SW480 (cell line): ENCODE measurements at regions not wholly inside any gene's neighbourhood (a gene's known extent, or its start where the extent isn't known, plus 50 kb on each side); places are given as distances from the start of the nearest gene placed in this dataset.
"Not testable (repeated sequence)": the region's sequence is repeated elsewhere in the genome, so short reads cannot be mapped to it uniquely, and the experiment has no call there.

Source experiments
- DNase-seq: peaks from one replicate; pipeline ENCODE4 v3.0.0-alpha.2; 2016; ENCODE audit warnings: low spot score

DNA sequence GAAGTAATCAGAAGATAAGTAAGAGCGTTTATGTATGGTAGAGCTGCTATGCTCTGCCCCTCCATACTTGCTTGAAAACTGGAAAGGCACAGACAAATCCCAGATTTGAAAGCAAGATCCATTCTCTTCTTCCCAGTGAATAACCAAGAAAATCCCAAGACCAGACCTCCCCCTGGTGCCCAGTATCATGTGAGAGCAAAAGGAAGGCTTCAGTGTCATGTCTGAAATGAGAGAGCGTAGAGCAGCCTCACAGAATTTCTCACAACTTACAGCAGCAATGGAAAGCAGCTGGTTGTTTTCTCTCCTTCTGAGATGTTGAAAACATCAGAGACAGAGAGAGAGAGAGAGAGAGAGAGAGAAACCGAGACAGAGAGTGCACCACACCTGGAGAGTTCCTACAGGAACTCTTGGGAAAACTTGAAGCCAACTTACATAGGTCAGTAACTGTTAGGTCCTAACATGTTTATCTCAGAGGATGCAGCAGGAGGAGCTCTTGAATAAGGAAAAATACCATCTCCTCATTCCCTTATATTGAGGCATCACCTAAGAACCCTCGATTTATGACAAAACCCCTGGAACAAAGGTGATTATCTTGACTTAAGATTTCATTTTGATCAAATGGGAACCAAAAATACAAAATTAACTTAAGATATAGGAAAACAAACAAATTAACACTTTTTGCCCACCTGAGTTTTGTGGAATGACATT lies 273.3 kb downstream of the NSUN3 start:
- DNase-seq = peak; percentile 35

- no peak for DNase-seq
These were observed 282.2 kb downstream of the NSUN3 start for GRCh38 chr3:94345101-94345500.

GRCh38 chr3:94349310-94349878 lies 286.5 kb downstream of the NSUN3 start:
- no peak for DNase-seq

DNA sequence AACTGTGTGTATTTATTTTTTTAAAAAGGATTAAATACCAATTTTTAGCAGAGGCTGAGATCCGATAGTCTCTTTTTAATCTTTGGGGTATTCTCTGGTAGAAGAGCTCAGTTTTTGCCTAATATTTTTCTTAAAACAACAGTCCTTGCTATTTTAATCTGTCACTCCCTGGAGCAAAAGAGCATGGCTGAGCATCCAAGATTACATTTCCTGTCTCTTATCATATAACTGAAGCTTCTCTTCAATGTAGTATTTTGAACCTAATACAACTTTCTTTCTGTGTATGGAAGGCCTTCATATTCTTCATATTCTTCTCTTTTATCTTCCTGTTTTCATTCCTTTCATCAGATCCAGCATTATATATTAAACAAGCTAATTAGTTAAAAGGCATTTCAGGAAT lies 293.7 kb downstream of the NSUN3 start:
- no peak for DNase-seq

DNA sequence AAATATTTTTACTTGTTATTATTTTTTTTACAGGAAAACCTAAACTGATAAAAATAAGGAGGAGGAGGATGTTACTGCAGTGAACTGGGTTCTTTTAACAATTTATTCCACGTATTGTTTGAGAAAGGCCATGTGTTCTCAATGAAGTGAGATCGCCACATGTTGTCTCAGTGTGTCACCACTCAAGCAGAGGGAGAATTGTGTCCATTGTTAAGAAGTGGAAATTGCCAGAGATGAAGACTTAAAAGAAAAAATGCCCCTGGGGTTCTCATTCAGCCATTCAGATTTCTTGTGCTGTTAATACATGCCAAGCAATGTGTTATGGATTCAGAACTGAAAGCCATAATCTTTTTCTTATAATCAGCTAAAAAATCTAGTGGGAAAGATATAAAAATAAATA lies 297.1 kb downstream of the NSUN3 start:
- no peak for DNase-seq

- no peak for DNase-seq
These were observed 298.1 kb downstream of the NSUN3 start for GRCh38 chr3:94360987-94361386.

- no peak for DNase-seq
These were observed 299.5 kb downstream of the NSUN3 start for GRCh38 chr3:94362393-94362792.

DNA sequence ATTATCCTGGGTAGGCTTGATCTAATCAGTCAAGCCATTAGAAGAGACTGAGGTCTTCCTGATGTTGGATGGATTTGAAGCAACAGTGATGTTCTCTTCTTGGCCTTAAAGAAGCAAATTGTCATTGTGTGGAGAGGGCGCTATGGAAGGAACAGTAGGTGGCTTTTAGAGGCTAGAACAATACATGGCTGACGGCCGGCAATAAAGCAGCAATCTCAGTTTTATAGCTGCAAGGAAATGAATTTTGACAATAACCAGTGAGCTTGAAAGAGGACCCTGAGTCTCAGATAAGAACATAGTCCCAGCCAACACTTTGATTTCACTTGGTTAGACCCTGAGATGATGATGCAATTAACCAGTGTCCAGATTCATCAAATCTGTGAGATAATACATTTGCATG lies 302.1 kb downstream of the NSUN3 start:
- DNase-seq = no peak

- DNase-seq = no peak
These were observed 309.2 kb downstream of the NSUN3 start for GRCh38 chr3:94372026-94372425.

GRCh38 chr3:94373456-94373855 lies 310.6 kb downstream of the NSUN3 start:
- DNase-seq = no peak

GRCh38 chr3:94374439-94375161 lies 311.7 kb downstream of the NSUN3 start:
- DNase-seq = no peak

GRCh38 chr3:94377123-94377696 lies 314.3 kb downstream of the NSUN3 start:
- DNase-seq = not testable (repeated sequence)

- not testable (repeated sequence) for DNase-seq
These were observed 315.0 kb downstream of the NSUN3 start for GRCh38 chr3:94377863-94378262.

DNA sequence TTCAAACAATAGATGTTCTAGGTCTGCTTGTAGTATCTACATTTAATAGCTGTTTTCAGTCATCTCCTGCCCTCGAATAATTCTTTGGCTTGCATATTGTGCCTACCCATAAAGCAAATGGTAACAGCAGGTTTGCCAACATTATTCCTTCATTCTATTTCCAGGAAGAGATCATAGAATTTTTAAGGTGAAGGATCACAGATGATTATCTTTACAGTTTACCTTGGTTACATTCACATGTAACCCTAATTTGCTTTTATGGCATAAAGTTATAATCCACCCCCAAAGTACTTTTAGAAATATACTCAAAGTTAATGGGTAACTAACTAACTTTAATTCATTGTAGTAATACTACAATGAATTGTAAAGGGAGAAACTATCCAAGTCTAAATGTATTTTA lies 315.5 kb downstream of the NSUN3 start:
- no peak for DNase-seq

DNA sequence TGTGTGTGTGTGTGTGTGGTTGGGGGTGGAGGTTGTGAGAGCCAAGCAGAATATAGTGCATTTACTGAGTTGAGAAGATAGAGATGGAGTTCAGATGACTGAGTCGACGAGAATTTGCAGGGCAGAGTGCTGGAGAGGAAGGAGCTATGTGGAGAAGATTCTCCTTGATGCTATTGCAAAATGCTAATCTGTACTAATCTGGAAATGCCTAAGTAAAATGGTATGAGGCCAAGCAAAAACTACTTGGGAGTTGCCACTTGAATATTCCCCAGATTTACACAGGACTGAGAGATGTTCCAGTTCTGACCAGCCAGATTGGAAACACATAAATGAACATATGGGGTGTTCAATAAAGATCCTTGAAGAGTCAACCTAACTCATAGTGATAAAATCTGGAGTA lies 316.4 kb downstream of the NSUN3 start:
- no peak for DNase-seq

DNA sequence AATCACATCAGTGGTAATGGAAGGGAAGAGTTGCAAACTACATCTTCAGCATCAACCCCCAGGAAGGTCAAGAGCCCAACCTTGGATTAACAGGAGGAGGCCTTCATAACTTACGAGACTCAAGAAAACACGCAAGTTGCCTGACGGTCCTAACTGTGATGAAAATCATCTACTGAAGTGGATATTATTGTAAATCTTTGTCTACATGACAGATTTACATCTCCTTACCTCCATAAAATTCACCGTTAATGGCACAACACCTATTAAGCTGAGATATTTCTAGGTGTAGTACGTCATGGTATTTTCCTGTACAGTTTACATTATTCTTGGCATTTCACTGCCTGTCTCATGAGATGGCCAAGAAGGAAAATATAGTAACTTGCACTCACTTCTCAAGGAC lies 332.0 kb downstream of the NSUN3 start:
- DNase-seq = no peak

GRCh38 chr3:94395851-94396250 lies 333.0 kb downstream of the NSUN3 start:
- DNase-seq = no peak

GRCh38 chr3:94398036-94398435 lies 335.2 kb downstream of the NSUN3 start:
- DNase-seq = no peak

- no peak for DNase-seq
These were observed 338.6 kb downstream of the NSUN3 start for GRCh38 chr3:94401466-94401865.

DNA sequence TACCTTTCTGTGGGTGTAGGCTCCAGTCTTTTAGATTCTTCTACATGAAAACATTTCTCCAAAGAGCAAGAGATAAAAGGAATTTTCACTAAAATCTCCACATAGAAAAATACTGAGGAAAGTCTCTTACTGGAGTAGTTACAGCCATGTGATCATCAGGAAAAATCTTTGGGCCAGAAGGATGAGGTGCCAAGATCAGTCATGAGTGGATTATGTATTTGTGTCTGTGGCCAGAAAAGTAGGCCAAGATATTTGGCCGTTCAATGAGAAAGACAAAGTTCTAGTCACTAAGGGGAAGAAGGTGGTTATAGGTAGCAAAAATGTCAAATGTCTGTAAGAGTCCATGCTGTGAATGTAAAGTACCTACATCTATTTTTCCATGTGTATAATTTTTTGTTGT lies 339.3 kb downstream of the NSUN3 start:
- no peak for DNase-seq

DNA sequence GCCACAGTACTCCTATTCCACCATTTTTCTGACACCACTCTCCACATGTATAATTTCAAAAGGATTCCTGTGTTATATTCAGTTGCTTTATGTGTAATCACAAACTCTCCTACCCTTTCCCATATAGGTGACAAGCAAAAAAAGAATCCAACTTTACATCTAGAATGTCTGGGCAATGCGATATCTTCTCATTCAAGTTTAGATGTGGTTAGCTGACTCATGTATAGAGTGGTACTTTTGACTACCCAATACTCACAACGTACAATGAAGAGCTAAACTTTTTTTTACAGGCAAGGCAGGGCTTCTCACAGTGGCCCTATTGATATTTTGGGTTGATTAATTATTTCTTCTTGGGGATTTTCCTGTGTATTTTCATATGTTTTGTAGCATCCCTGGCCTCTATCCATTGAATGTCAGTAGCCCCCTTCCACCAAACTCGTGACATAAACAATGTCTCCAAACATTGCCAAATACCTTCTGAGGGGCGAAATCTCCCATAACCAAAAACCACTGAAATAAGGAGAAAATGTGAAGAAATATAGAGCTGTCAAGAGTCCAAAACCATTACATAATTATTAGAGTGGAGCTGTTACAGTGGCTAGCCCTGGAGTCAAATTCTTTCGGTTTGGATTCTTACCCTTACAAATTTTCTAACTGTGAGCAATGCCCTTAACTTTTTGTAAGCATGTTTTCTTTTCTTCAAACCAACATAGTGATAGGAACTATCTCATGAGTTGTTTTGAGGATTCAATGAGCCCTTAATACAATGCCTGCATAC lies 342.6 kb downstream of the NSUN3 start:
- no peak for DNase-seq

DNA sequence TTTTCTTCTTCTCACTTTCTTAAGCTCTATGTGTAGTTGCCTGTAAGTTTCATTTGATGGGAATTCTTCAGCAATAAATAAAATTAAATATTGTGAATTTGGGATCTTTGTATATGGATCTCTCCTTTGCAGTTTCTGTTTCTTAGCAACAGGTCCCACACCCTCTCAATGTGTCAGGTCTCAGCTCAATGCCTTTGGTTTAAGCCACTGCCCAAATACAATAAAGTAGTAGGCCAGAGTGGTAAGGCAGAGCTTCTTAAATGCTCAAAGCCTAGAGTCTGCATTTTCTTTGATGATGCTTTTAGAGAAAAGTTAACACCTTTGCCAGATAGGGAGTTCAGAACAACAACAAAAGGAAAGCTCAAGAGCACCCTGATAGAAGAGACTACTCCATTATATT lies 343.7 kb downstream of the NSUN3 start:
- no peak for DNase-seq
